ENCODE measurements at regions not wholly inside any gene's neighbourhood (a gene's known extent, or its start where the extent isn't known, plus 50 kb on each side); places are given as distances from the start of the nearest gene placed in this dataset.
"Not testable (repeated sequence)": the region's sequence is repeated elsewhere in the genome, so short reads cannot be mapped to it uniquely, and the experiment has no call there.

DNA sequence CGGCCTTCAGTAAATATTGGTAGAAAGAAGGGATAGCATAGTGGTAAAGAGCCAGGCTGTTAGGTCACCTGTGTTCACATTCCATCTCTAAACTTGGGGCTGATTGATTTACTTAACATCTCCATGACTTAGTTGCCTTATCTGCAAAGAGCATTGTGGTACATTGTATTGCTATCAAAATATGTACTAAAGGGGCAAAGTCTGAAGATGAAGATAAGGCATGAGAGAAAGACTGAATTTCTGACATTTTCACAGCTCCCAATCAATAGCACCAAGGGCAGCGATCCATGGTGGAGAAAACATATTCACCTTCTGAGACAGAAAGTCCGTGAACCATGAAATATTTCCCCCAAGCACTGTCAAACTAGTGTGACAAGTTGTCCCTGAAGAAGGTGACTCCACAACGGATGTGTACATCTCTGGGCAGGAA lies 223.3 kb upstream of the STXBP5 start:
- no peak for DNase-seq (ENCODE audit: extremely low read depth, low read depth)

DNA sequence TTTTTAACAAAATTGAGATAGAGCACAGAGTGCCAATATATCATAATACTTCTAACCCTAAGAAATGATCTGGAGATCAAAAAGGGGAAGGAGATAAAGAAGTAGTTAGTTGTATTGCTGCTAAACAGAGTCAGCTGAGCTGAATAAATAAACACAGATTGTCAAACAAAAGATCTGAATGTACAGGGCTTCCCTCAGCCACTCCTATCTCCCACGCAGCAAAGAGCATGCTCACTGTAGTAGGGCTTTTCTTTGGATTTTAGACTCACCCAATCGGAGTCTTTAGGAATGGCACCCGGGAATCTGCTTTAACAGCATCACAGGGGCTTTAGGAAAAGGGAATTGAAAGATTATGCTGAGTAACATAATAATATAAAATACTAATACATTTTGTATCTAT lies 222.2 kb upstream of the STXBP5 start:
- no peak for DNase-seq (ENCODE audit: extremely low read depth, low read depth)

DNA sequence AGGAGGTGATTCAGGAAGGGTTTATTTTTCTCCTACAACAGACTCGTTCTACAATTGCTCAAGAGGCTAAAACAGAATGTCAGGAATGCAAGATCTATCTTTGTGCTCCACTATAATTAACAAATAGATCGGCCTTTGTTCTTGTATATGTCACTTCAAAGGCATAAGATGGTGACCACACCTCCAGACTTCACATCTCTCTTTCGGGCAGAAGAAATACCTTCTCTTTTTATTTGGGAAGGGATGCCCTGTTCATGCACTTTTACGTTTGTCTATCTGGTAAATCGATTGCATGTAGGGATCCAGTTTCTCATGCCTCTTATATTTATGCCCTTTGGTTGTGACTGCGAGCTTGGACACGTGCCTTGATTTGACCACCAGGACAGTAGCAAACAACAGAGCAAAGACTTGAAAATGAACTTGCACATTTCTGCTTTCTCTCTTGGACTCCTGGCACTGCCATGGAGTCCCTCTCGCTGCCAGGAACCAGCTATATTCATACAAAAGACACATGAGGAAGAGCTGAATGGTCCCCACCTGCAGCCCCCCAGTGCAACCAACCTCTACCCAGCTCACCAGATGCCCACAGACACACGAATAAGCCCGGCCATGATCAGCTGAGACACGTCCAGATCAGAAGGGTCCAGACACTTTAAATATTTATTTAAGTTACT lies 219.8 kb upstream of the STXBP5 start:
- DNase-seq (ENCODE audit: extremely low read depth, low read depth) = no peak

GRCh38 chr6:146985111-146985510 lies 219.1 kb upstream of the STXBP5 start:
- no peak for DNase-seq (ENCODE audit: extremely low read depth, low read depth)

DNA sequence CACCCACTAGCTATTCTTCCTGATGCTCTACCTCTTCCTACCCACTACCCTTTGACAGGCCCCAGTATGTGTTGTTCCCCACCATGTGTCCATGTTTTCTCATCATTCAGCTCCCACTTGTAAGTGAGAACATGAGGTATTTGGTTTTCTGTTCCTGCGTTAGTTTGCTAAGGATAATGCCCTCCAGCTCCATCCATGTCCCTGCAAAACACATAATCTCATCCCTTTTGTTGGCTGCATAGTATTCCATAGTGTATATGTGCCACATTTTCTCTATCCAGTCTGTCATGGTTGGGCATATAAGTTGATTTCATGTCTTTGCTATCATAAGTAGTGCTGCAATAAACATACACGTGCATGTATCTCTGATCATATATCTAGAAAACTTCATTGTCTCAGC lies 218.3 kb upstream of the STXBP5 start:
- DNase-seq (ENCODE audit: extremely low read depth, low read depth) = no peak

GRCh38 chr6:146987938-146988337 lies 216.3 kb upstream of the STXBP5 start:
- not testable (repeated sequence) for DNase-seq (ENCODE audit: extremely low read depth, low read depth)

DNA sequence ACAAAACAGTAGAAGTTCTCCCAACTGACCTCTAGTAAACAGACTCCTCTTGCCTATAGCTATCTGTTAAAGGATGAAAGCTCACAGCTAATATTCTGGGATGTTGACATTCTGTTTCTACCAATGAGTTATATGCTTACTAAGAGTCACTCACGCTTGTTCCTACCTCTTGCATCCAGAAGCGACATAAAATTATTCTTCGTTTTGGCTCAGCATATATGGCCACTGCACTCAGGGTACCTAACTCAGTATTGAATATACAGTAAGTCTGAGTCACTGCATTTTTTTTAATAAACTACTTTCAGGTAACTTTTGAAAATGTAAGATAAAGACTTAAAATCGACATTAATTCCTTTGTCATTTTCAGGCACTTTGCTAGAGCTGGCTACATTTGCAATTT lies 214.4 kb upstream of the STXBP5 start:
- no peak for DNase-seq (ENCODE audit: extremely low read depth, low read depth)

DNA sequence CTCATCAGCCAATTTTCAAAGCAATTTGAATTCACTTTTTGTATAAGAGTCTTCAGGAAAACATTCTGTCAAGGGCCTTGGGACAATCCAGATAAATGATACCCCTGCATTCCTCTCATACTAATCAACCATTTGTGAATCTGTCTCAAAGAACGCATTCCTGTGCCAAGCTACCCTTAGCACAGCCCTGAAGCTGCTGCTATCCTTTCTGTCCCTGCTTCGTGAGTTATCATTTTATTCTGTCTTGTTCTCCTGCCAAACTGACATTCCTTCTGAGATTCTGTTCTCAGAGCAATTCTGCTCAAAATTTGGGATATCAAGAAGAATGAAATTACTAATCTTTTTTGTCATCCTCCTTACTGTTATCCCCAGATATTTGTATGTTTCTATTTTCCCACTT lies 213.9 kb upstream of the STXBP5 start:
- DNase-seq (ENCODE audit: extremely low read depth, low read depth) = no peak

GRCh38 chr6:146990821-146991798 lies 213.1 kb upstream of the STXBP5 start:
- DNase-seq (ENCODE audit: extremely low read depth, low read depth) = peak; percentile 84

- no peak for DNase-seq (ENCODE audit: extremely low read depth, low read depth)
Measured at GRCh38 chr6:146997062-146997461, 207.2 kb upstream of the STXBP5 start.

DNA sequence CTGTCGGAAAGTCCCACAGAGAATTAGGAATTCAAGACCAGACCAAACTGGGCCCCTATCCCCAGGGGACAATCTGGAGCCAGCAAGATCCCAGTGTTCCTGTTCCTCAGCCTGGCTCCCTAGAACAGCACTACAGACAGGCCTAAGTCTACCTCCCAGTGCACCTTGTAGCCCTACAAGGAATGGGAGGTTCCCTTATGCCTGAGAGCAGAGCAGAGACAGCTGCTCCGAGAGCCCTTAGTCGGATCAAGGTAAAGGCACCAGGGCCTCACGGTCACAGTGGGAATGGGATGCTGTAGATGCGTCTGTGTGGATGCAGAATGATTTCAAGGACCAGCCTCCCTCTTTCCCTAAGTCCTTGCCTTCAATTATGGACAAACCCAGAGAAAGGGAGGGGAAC lies 204.5 kb upstream of the STXBP5 start:
- DNase-seq (ENCODE audit: extremely low read depth, low read depth) = no peak

DNA sequence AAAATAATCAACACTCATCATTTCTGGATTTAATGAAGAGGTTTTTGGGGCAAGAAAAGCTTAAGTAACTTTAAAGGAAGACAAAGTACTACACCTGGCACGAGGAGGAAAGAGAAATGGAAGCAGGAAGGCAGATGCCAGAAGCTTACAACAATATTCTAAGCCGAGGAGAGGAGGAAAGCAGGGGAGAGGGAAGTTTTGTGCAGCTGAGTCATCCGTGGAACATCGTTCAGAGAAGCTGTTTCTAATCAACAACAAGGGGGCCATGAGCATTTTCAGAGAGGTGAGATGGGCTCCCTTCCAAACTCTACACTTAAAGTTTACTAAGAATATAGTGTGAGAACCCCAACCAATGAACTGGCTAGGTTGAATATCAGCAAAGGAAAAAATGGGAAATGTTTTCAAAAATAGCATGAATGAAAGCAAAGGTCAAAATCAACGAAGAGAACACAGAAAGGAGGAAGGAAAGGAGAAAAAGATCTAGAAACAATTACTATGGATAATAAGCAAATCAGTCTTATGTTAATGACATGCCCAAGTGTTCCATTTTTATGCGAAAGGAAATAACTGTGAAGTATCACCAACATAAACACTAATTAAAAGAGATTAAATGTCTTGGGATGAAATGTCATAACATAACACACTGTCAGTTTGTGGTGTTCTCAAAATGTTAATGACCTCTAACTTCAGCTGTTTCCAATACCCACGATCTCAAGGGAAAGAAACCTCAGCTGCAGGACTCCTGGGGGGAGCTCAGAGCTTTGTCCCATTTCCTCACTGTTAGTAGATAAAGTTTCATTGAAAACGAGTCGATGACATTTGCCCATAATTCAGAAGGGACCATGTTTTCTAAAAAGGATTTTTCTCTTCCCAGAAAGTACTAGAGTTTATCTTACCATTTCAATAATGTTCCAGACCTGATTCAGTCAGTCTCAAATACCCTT lies 203.4 kb upstream of the STXBP5 start:
- DNase-seq (ENCODE audit: extremely low read depth, low read depth) = no peak

DNA sequence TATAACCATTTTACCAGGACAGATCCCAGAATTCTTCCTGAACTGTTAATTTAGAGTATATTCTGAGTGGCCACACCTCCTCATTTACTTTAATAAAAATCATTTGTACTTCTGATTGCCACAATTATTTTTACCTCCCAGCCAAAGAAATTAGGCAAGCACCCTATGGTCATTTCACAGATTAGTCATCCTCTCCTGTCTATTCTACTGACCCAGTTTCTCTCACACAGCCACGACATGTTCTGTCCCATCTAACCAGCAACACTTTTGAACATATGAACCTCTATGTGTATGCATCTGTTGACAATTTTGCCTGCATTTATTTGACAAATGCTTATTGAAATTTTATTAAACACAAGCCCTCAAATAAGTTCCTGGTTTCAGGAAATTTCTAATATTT lies 202.6 kb upstream of the STXBP5 start:
- no peak for DNase-seq (ENCODE audit: extremely low read depth, low read depth)

DNA sequence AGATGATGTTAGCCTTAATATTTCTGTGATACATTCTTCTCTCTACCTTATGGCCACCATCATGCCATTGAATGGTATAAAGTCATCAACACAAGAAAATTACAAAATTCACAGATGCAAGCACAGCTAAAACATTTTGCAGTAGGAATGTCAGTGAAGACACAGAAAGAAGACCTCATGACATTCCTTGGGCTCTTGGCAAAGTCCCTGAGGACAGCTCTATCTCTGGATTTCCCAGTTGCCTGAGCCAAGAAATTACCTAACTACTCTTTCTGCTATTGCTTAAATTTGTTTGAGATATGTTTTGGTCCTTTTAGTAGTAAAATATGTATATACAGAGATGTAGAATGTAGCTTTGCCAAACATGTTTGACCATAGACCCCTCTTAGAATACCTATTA lies 201.0 kb upstream of the STXBP5 start:
- no peak for DNase-seq (ENCODE audit: extremely low read depth, low read depth)

DNA sequence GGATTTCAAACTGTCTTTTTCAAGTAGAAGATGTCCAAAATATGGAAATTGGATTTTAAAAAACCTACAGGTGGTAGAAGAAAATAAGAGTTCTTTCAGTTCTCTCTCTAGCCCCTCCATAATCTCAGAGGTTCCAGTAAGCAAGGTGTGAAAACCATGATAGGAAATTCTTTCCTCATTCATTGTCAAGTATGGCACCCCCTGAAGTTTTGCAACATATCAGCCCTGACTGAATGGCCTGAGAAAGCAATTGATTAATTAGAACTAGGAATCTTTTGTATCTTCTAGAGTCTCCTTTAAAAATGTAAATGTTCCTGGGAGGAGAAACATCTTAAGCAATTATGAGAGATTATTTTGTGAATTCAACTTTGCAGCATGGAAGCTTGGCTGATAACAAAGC lies 198.7 kb upstream of the STXBP5 start:
- no peak for DNase-seq (ENCODE audit: extremely low read depth, low read depth)

DNA sequence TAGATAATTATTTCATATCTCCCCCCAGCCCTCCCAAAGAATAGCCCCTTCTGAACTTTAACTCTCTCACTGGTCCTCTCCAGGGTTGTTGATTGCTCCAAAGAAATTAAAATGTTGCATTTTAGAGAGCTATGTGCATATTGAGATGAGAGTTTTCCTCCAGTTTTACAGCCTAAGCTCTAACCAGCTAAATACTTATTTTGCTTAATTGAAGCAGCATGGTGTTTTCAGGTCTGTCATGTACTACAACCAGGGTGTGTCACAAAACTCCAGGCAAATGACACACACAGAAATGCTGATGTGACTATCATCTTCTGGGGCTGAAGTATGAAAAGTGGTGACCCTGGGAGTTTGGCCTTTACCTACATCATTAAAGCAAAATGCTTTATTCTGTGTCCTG lies 196.8 kb upstream of the STXBP5 start:
- DNase-seq (ENCODE audit: extremely low read depth, low read depth) = no peak

GRCh38 chr6:147009358-147009757 lies 194.9 kb upstream of the STXBP5 start:
- DNase-seq (ENCODE audit: extremely low read depth, low read depth) = no peak

- no peak for DNase-seq (ENCODE audit: extremely low read depth, low read depth)
Measured at GRCh38 chr6:147015674-147016073, 188.5 kb upstream of the STXBP5 start.

DNA sequence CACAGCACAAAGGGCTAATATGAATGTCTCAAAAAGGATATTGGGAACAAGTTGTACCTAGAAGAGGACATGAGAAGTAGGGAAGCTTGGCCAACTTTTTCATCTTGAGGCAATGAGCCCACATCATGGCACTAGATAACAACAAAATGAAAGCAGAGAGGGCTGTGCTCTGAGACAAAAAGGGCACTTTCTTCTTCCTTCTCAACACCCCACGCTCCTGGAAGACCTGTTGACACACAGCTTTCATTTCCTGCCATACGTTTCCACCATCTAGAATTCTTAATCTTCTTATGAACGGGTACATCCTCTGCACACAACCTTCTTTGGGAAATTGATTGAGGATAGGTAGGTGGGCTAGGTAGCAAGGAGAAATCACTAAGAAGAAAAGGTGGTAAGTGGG lies 187.8 kb upstream of the STXBP5 start:
- no peak for DNase-seq (ENCODE audit: extremely low read depth, low read depth)

GRCh38 chr6:147017153-147017552 lies 187.1 kb upstream of the STXBP5 start:
- no peak for DNase-seq (ENCODE audit: extremely low read depth, low read depth)

GRCh38 chr6:147019001-147019400 lies 185.2 kb upstream of the STXBP5 start:
- no peak for DNase-seq (ENCODE audit: extremely low read depth, low read depth)

Measured in NCI-H460 (cell line).